GM23338 (cell line): ENCODE measurements at regions not wholly inside any gene's neighbourhood (a gene's known extent, or its start where the extent isn't known, plus 50 kb on each side); places are given as distances from the start of the nearest gene placed in this dataset.

Experiments
- ATAC-seq: fragments of 200-7000 bp; cut with Tn5 transposase; 3 replicates; pipeline ENCODE4 v1.9.1; 2020
- DNase-seq: peaks from one replicate; pipeline ENCODE4 v3.0.0-alpha.2; 2015; ENCODE audit warnings: low spot score
- H2AFZ ChIP-seq: fragments of 200-600 bp; sonication (generic); 2 replicates; pipeline ENCODE4 v1.8.0; 2016; ENCODE audit warnings: antibody characterized with exemption, mild to moderate bottlenecking, moderate library complexity
- H3F3A ChIP-seq: fragments of 200-600 bp; sonication (generic); replicated peaks from 2 replicates; pipeline ENCODE4 v1.8.0; 2017; ENCODE audit warnings: antibody characterized with exemption, mixed run types, low read depth
- H3K27ac ChIP-seq: fragments of 200-600 bp; sonication (generic); 2 replicates; pipeline ENCODE4 v1.6.1; 2016; ENCODE audit warnings: low read depth
- H3K27me3 ChIP-seq: fragments of 200-600 bp; sonication (generic); 2 replicates; pipeline ENCODE4 v1.8.0; 2016; ENCODE audit warnings: mild to moderate bottlenecking, mixed run types, moderate library complexity; ENCODE audit not compliant: insufficient read depth
- H3K36me3 ChIP-seq: fragments of 200-600 bp; sonication (generic); 2 replicates; pipeline ENCODE4 v1.8.0; 2016; ENCODE audit warnings: mild to moderate bottlenecking; ENCODE audit not compliant: insufficient read depth
- H3K4me1 ChIP-seq: fragments of 200-600 bp; sonication (generic); 2 replicates; pipeline ENCODE4 v1.8.0; 2016; ENCODE audit warnings: mild to moderate bottlenecking, moderate library complexity; ENCODE audit not compliant: insufficient read depth
- H3K4me2 ChIP-seq: fragments of 200-600 bp; sonication (generic); 2 replicates; pipeline ENCODE4 v1.7.1; 2017; ENCODE audit warnings: mixed run types
- H3K4me3 ChIP-seq: fragments of 200-600 bp; sonication (generic); 2 replicates; pipeline ENCODE4 v1.6.1; 2016; ENCODE audit warnings: mixed run types
- H3K79me2 ChIP-seq: fragments of 200-600 bp; sonication (generic); replicated peaks from 2 replicates; pipeline ENCODE4 v1.8.0; 2017; ENCODE audit warnings: mild to moderate bottlenecking; ENCODE audit not compliant: insufficient read depth
- H3K9me2 ChIP-seq: fragments of 200-600 bp; sonication (generic); 2 replicates; pipeline ENCODE4 v1.8.0; 2017; ENCODE audit not compliant: insufficient read depth
- H4K20me1 ChIP-seq: fragments of 200-600 bp; sonication (generic); replicated peaks from 2 replicates; pipeline ENCODE4 v1.8.0; 2017; ENCODE audit warnings: mild to moderate bottlenecking; ENCODE audit not compliant: insufficient read depth
- H3K27ac Mint-ChIP-seq: 2 replicates; pipeline ENCODE4 v1.8.0; 2020; ENCODE audit warnings: inconsistent platforms, mild to moderate bottlenecking, moderate library complexity, mixed read lengths
- H3K27me3 Mint-ChIP-seq: 3 replicates; pipeline ENCODE4 v1.8.0; 2022; ENCODE audit warnings: low read depth, mild to moderate bottlenecking, moderate library complexity, mixed read lengths, inconsistent platforms; ENCODE audit not compliant: insufficient read depth, poor library complexity
- H3K36me3 Mint-ChIP-seq: 3 replicates; pipeline ENCODE4 v1.8.0; 2021; ENCODE audit warnings: low read depth, mild to moderate bottlenecking, inconsistent platforms, moderate library complexity, mixed read lengths
- H3K4me1 Mint-ChIP-seq: 3 replicates; pipeline ENCODE4 v1.8.0; 2020; ENCODE audit warnings: mild to moderate bottlenecking, inconsistent platforms, mixed read lengths
- H3K4me3 Mint-ChIP-seq: 3 replicates; pipeline ENCODE4 v1.8.0; 2021; ENCODE audit warnings: moderate library complexity, mild to moderate bottlenecking, inconsistent platforms, mixed read lengths
- H3K9me3 Mint-ChIP-seq: 3 replicates; pipeline ENCODE4 v1.8.0; 2020; ENCODE audit warnings: moderate library complexity, mild to moderate bottlenecking, inconsistent platforms, mixed read lengths
- CREB1 ChIP-seq: fragments of 250-450 bp; sonication (Bioruptor Pico); IDR thresholded peaks from 2 replicates; pipeline ENCODE4 v1.5.0; 2020; ENCODE audit warnings: low read depth, mild to moderate bottlenecking, moderate library complexity
- CTCF ChIP-seq, 2 experiments: fragments of 200-600 bp in 1 of 2; sonication (generic) in 1 of 2; conservative IDR thresholded peaks; 2 replicates each; pipeline versions ENCODE4 v1.5.1 to v1.6.1; 2016 to 2017; ENCODE audit warnings: antibody characterized with exemption in 2 of 2, low read depth in 2 of 2, mild to moderate bottlenecking in 2 of 2, moderate library complexity in 1 of 2
- EZH2 ChIP-seq: fragments of 200-600 bp; sonication (generic); IDR thresholded peaks from one replicate; pipeline ENCODE4 v1.8.0; 2017; ENCODE audit warnings: antibody characterized with exemption, mild to moderate bottlenecking, low read depth; ENCODE audit not compliant: unreplicated experiment
- EZH2phosphoT487 ChIP-seq: fragments of 200-600 bp; sonication (generic); IDR thresholded peaks from one replicate; pipeline ENCODE4 v1.8.1; 2018; ENCODE audit warnings: antibody characterized with exemption; ENCODE audit not compliant: unreplicated experiment
- JUNB ChIP-seq: IDR thresholded peaks from one replicate; pipeline ENCODE4 v1.6.1; 2016; ENCODE audit warnings: antibody characterized with exemption; ENCODE audit not compliant: unreplicated experiment
- NANOG ChIP-seq: IDR thresholded peaks from 2 replicates; pipeline ENCODE4 v1.6.1; 2016; ENCODE audit warnings: antibody characterized with exemption, borderline replicate concordance
- POLR2AphosphoS5 ChIP-seq: IDR thresholded peaks from 2 replicates; pipeline ENCODE4 v1.6.1; 2016; ENCODE audit warnings: antibody characterized with exemption, low read depth
- REST ChIP-seq: IDR thresholded peaks from one replicate; pipeline ENCODE4 v1.6.1; 2018; ENCODE audit warnings: antibody characterized with exemption; ENCODE audit not compliant: unreplicated experiment
- ZNF114 ChIP-seq: fragments of 250-450 bp; sonication (Bioruptor Pico); IDR thresholded peaks from 2 replicates; pipeline ENCODE4 v1.5.0; 2020; ENCODE audit warnings: mild to moderate bottlenecking, moderate library complexity

GRCh38 chr5:57937025-57937424 lies 454.4 kb upstream of the ACTBL2 start:
- no peak overlapping the region for H3K27ac Mint-ChIP-seq
- Histone ChIP-seq H4K20me1 (no peaks in the 10 kb centered on the region), H3K27ac (no peak overlapping the region), H2AFZ (no peak overlapping the region), H3K4me2 (no peak overlapping the region), H3K27me3 (no peaks in the 10 kb centered on the region), H3K36me3 (no peaks in the 10 kb centered on the region), H3K4me3 (no peak overlapping the region), H3K9me2 (peaks cover 8% of the 10 kb centered on the region; the same call in 1 of the 2 replicates), H3K79me2 (no peaks in the 10 kb centered on the region), H3K4me1 (no peaks in the 10 kb centered on the region), H3F3A (no peaks in the 10 kb centered on the region)
- no peaks in the 10 kb centered on the region for H3K36me3 Mint-ChIP-seq
- no peak for DNase-seq
- TF ChIP-seq EZH2: no peak
- TF ChIP-seq REST: no peak
- no peak for TF ChIP-seq ZNF114
- no peak for TF ChIP-seq CTCF (conservative IDR thresholded peaks at IDR 0.05; ENCODE audit: low read depth in 2 of 2)
- H3K27me3 Mint-ChIP-seq: no peaks in the 10 kb centered on the region
- no peaks in the 10 kb centered on the region for H3K4me1 Mint-ChIP-seq
- peaks cover 4% of the 10 kb centered on the region; the same call in 1 of the 3 replicates for H3K9me3 Mint-ChIP-seq
- H3K4me3 Mint-ChIP-seq: no peak overlapping the region
- ATAC-seq: no peak

- Histone ChIP-seq H3K4me3 (no peak overlapping the region), H3K4me1 (no peaks in the 10 kb centered on the region), H4K20me1 (no peaks in the 10 kb centered on the region), H3K27me3 (no peaks in the 10 kb centered on the region), H3K27ac (no peak overlapping the region), H3F3A (no peaks in the 10 kb centered on the region), H2AFZ (no peak overlapping the region), H3K79me2 (no peaks in the 10 kb centered on the region), H3K9me2 (0 out of 2 replicates have a peak, but pooled peaks cover 8% of the 10 kb centered on the region), H3K36me3 (no peaks in the 10 kb centered on the region), H3K4me2 (no peak overlapping the region)
- H3K9me3 Mint-ChIP-seq: peaks cover 7% of the 10 kb centered on the region
- no peak for DNase-seq
- H3K4me3 Mint-ChIP-seq: no peak overlapping the region
- H3K27ac Mint-ChIP-seq: no peak overlapping the region
- peaks cover 3% of the 10 kb centered on the region; the same call in 1 of the 3 replicates for H3K36me3 Mint-ChIP-seq
- no peak for ATAC-seq
- no peaks in the 10 kb centered on the region for H3K27me3 Mint-ChIP-seq
- H3K4me1 Mint-ChIP-seq: no peaks in the 10 kb centered on the region
- TF ChIP-seq JUNB: no peak
- no peak for TF ChIP-seq NANOG
- no peak for TF ChIP-seq ZNF114
- no peak for TF ChIP-seq CREB1
- no peak for TF ChIP-seq REST
- TF ChIP-seq EZH2phosphoT487: no peak
- no peak for TF ChIP-seq POLR2AphosphoS5
These were observed 450.1 kb upstream of the ACTBL2 start for GRCh38 chr5:57932761-57933160.
